TTC549 (cell line): ENCODE measurements at regions not wholly inside any gene's neighbourhood (a gene's known extent, or its start where the extent isn't known, plus 50 kb on each side); places are given as distances from the start of the nearest gene placed in this dataset.
"Not testable (repeated sequence)": the region's sequence is repeated elsewhere in the genome, so short reads cannot be mapped to it uniquely, and the experiment has no call there.

Experiments
- FAIRE-seq: peaks from 2 replicates; lab custom pipeline; 2012; peaks lifted over from hg19 to GRCh38; lab: Jason Lieb, UNC

- FAIRE-seq = not testable (repeated sequence)
Measured at GRCh38 chr5:158193395-158193794, 334.4 kb upstream of the CLINT1 start.

- no peak for FAIRE-seq
Measured at GRCh38 chr5:158180407-158180806, 321.5 kb upstream of the CLINT1 start.

- no peak for FAIRE-seq
Measured at GRCh38 chr5:158179271-158179670, 320.3 kb upstream of the CLINT1 start.

GRCh38 chr5:158178535-158178934, 319.6 kb upstream of the CLINT1 start:
- FAIRE-seq = no peak

- no peak for FAIRE-seq
Measured at GRCh38 chr5:158177146-158177545, 318.2 kb upstream of the CLINT1 start.

- no peak for FAIRE-seq
Measured at GRCh38 chr5:158175934-158176481, 317.1 kb upstream of the CLINT1 start.

- no peak for FAIRE-seq
Measured at GRCh38 chr5:158174918-158175851, 316.2 kb upstream of the CLINT1 start.

GRCh38 chr5:158174026-158174425, 315.1 kb upstream of the CLINT1 start:
- FAIRE-seq = no peak

- no peak for FAIRE-seq
Measured at GRCh38 chr5:158172005-158172404, 313.1 kb upstream of the CLINT1 start.

GRCh38 chr5:158170534-158170933, 311.6 kb upstream of the CLINT1 start:
- FAIRE-seq = no peak

GRCh38 chr5:158170060-158170459, 311.1 kb upstream of the CLINT1 start:
- no peak for FAIRE-seq

GRCh38 chr5:158166424-158166823, 307.5 kb upstream of the CLINT1 start:
- FAIRE-seq = no peak

- no peak for FAIRE-seq
Measured at GRCh38 chr5:158165647-158166046, 306.7 kb upstream of the CLINT1 start.

- FAIRE-seq = no peak
Measured at GRCh38 chr5:158164296-158165047, 305.5 kb upstream of the CLINT1 start.

GRCh38 chr5:158163451-158164295, 304.7 kb upstream of the CLINT1 start:
- no peak for FAIRE-seq

- FAIRE-seq = no peak
Measured at GRCh38 chr5:158162479-158163034, 303.6 kb upstream of the CLINT1 start.

GRCh38 chr5:158162026-158162425, 303.1 kb upstream of the CLINT1 start:
- FAIRE-seq = no peak

- FAIRE-seq = no peak
Measured at GRCh38 chr5:158159621-158160020, 300.7 kb upstream of the CLINT1 start.

GRCh38 chr5:158155811-158156505, 297.0 kb upstream of the CLINT1 start:
- no peak for FAIRE-seq

- no peak for FAIRE-seq
Measured at GRCh38 chr5:158155067-158155466, 296.1 kb upstream of the CLINT1 start.
